ENCODE measurements at regions not wholly inside any gene's neighbourhood (a gene's known extent, or its start where the extent isn't known, plus 50 kb on each side); places are given as distances from the start of the nearest gene placed in this dataset.

- intact Hi-C loops (cut with DNase I) = no loop called here
- H3K4me3 ChIP-seq = no peak overlapping the region
- ATAC-seq = no peak
- H3K4me1 ChIP-seq = no peaks in the 10 kb centered on the region
- no peaks in the 10 kb centered on the region for H3K9me3 ChIP-seq
- TF ChIP-seq, protein P1, sequence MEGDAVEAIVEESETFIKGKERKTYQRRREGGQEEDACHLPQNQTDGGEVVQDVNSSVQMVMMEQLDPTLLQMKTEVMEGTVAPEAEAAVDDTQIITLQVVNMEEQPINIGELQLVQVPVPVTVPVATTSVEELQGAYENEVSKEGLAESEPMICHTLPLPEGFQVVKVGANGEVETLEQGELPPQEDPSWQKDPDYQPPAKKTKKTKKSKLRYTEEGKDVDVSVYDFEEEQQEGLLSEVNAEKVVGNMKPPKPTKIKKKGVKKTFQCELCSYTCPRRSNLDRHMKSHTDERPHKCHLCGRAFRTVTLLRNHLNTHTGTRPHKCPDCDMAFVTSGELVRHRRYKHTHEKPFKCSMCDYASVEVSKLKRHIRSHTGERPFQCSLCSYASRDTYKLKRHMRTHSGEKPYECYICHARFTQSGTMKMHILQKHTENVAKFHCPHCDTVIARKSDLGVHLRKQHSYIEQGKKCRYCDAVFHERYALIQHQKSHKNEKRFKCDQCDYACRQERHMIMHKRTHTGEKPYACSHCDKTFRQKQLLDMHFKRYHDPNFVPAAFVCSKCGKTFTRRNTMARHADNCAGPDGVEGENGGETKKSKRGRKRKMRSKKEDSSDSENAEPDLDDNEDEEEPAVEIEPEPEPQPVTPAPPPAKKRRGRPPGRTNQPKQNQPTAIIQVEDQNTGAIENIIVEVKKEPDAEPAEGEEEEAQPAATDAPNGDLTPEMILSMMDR (IDR thresholded peaks at IDR 0.05) = no peak
- H3K36me3 ChIP-seq = no peaks in the 10 kb centered on the region
- DNase-seq = no peak
- WGBS, 2 donors = 79 to 84% methylated on average over 1 of the region's 1 CpG
- H3K27me3 ChIP-seq = no peaks in the 10 kb centered on the region
- H3K27ac ChIP-seq = no peak overlapping the region
These were observed 316.7 kb downstream of the PLK2 start for GRCh38 chr5:58143181-58143580.

DNA sequence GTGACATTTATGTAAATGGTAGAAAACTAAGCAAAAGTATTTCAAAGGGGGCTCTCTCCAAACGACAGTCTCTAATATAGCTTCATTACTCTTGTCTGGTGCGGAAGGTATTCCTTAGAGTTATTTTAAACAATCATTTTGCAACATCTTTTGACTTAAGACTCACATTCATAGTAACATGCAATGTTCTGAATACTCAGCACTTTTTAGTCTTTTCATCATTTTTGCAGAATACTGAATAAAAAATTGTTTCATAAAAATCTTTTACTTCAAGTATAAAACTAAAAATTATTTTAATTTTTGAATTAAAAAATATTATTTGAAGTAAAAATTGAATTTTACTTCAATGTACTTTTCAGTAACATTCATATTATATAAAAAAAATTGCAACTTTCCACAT lies 321.1 kb downstream of the PLK2 start:
- peaks cover 0 to 16% (median 6%) of the 10 kb centered on the region in 9 donors for H3K4me1 ChIP-seq
- H3K27ac ChIP-seq = no peak overlapping the region
- intact Hi-C loops (cut with DNase I) = no loop called here
- H3K27me3 ChIP-seq = no peaks in the 10 kb centered on the region
- DNase-seq (no peak), ATAC-seq (no peak)
- H3K9me3 ChIP-seq = no peaks in the 10 kb centered on the region
- 97% methylated on average over 2 of the region's 2 CpGs for WGBS, 2 donors
- TF ChIP-seq, protein P1 (IDR thresholded peaks at IDR 0.05) = no peak
- H3K36me3 ChIP-seq = no peaks in the 10 kb centered on the region
- no peak overlapping the region for H3K4me3 ChIP-seq

DNA sequence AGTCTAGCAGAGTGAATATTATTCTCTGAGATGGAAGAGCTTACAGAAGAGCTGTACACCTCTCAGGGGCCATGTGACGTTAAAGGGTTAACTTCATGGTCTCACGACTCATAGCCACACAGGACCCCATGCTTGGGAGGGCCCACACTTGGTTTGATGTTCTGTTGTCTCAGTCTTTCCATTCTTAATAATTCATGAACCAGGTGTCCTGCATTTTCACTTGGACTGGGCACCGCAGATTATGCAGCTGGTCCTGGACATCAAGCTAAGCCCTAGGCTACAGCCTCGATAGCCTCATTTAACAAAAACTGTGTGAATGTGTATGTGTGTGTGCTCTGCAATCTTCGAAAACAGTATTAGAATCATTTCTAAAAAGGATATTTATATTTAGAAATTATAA lies 323.5 kb downstream of the PLK2 start:
- no peak for DNase-seq
- 83 to 91% methylated on average over 5 of the region's 5 CpGs for WGBS, 2 donors
- Histone ChIP-seq H3K36me3 (no peaks in the 10 kb centered on the region), H3K9me3 (no peaks in the 10 kb centered on the region), H3K27ac (no peak overlapping the region), H3K27me3 (no peaks in the 10 kb centered on the region), H3K4me3 (no peak overlapping the region), H3K4me1 (peaks cover 0 to 25% (median 11%) of the 10 kb centered on the region in 9 donors)
- TF ChIP-seq, protein P1 (IDR thresholded peaks at IDR 0.05) = no peak
- ATAC-seq = no peak
- intact Hi-C loops (cut with DNase I) = no loop called here

- intact Hi-C loops (cut with DNase I) = no loop called here
- H3K27me3 ChIP-seq = no peaks in the 10 kb centered on the region
- no peaks in the 10 kb centered on the region for H3K36me3 ChIP-seq
- peak overlapping the region in 1 of 10 donors; percentile 6 for H3K27ac ChIP-seq
- TF ChIP-seq, protein P1 (IDR thresholded peaks at IDR 0.05) = no peak
- WGBS, 2 donors = 71 to 82% methylated on average over 5 of the region's 5 CpGs
- DNase-seq (no peak), ATAC-seq (peak in 2 of 8 donors; percentile 43 to 58)
- H3K9me3 ChIP-seq = no peaks in the 10 kb centered on the region
- H3K4me1 ChIP-seq = peaks cover 0 to 25% (median 11%) of the 10 kb centered on the region in 9 donors
- no peak overlapping the region for H3K4me3 ChIP-seq
These were observed 324.1 kb downstream of the PLK2 start for GRCh38 chr5:58135571-58136335.
